ENCODE measurements at regions not wholly inside any gene's neighbourhood (a gene's known extent, or its start where the extent isn't known, plus 50 kb on each side); places are given as distances from the start of the nearest gene placed in this dataset.
"Not testable (repeated sequence)": the region's sequence is repeated elsewhere in the genome, so short reads cannot be mapped to it uniquely, and the experiment has no call there.

DNA sequence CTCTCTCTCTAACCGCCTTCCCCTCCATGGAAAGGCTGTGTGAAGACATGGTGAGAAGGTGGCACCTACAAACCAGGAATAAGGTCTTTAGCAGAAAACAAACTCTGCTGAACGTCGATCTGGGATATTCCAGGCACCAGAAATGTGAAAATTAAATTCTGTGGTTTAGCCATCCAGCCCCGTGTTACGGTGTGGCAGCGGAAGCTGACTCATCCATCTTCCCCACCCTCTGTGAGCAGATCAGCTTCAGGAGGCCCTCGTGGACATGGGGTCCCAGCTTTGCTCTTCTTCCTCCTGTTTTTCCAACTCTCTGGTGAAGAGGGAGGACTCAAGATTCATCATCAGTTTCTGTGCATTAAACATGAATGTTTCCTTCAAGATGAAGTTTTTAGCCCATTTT lies 1164.8 kb downstream of the RPIA start:
- H3K27me3 ChIP-seq (ENCODE audit: insufficient read depth, low read length); H3K36me3 ChIP-seq (ENCODE audit: insufficient read depth, low read length); H3K9me2 ChIP-seq (ENCODE audit: low read depth, low read length); H3K4me2 ChIP-seq (ENCODE audit: low read length); H3F3A ChIP-seq (ENCODE audit: insufficient read depth, low read length); H3K4me3 ChIP-seq (ENCODE audit: low read depth, low read length, poor library complexity, severe bottlenecking); H3K9ac ChIP-seq (ENCODE audit: low read length); H3K9me3 ChIP-seq (ENCODE audit: low read length); H3K4me1 ChIP-seq (ENCODE audit: insufficient read depth, low read length, severe bottlenecking); H3K27ac ChIP-seq (ENCODE audit: low read depth, low read length, poor library complexity, severe bottlenecking); H3K79me2 ChIP-seq (ENCODE audit: insufficient read depth, low read length); H4K20me1 ChIP-seq (ENCODE audit: insufficient read depth, low read length); H2AFZ ChIP-seq (ENCODE audit: low read length): not testable (repeated sequence)

DNA sequence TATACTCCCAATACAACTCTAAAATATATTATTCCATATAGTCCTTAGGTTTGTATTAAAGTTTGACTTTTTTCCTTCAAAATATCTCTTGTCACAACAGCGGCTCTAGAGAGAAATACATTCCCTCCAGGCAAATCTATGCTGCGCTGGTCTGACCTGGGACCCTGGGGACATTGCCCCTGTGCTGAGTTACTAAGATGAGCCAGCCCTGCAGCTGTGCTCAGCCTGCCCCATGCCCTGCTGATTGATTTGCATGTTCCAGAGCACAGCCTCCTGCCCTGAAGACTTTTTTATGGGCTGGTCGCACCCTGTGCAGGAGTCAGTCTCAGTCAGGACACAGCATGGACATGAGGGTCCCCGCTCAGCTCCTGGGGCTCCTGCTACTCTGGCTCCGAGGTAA lies 1170.7 kb downstream of the RPIA start:
- H3K4me3 ChIP-seq (ENCODE audit: low read depth, low read length, poor library complexity, severe bottlenecking); H3K4me1 ChIP-seq (ENCODE audit: insufficient read depth, low read length, severe bottlenecking); H3K9me3 ChIP-seq (ENCODE audit: low read length); H3K36me3 ChIP-seq (ENCODE audit: insufficient read depth, low read length); H3K9me2 ChIP-seq (ENCODE audit: low read depth, low read length); H2AFZ ChIP-seq (ENCODE audit: low read length); H3K27ac ChIP-seq (ENCODE audit: low read depth, low read length, poor library complexity, severe bottlenecking); H3K9ac ChIP-seq (ENCODE audit: low read length); H3K79me2 ChIP-seq (ENCODE audit: insufficient read depth, low read length); H3K4me2 ChIP-seq (ENCODE audit: low read length); H3F3A ChIP-seq (ENCODE audit: insufficient read depth, low read length); H3K27me3 ChIP-seq (ENCODE audit: insufficient read depth, low read length); H4K20me1 ChIP-seq (ENCODE audit: insufficient read depth, low read length): not testable (repeated sequence)

DNA sequence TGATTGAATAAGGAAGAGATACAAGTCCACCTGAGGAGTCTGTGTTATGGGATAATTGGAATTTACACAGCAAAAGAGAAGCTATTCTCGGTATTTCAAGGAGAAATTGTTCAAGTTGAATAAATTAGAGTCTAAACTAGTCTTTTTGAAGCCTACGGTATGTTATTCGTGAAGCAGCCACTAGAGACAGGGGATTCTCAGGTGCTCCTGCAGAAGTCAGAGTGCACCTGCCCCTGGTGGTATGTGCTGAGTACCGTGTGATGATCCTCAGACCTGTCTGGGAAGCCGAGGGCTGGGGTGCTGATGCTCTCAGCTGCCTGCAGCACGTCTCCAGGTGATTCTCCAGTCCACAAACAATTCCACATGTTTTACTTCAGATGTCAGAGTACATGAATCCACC lies 1171.7 kb downstream of the RPIA start:
- H3K4me2 ChIP-seq (ENCODE audit: low read length): not testable (repeated sequence)

DNA sequence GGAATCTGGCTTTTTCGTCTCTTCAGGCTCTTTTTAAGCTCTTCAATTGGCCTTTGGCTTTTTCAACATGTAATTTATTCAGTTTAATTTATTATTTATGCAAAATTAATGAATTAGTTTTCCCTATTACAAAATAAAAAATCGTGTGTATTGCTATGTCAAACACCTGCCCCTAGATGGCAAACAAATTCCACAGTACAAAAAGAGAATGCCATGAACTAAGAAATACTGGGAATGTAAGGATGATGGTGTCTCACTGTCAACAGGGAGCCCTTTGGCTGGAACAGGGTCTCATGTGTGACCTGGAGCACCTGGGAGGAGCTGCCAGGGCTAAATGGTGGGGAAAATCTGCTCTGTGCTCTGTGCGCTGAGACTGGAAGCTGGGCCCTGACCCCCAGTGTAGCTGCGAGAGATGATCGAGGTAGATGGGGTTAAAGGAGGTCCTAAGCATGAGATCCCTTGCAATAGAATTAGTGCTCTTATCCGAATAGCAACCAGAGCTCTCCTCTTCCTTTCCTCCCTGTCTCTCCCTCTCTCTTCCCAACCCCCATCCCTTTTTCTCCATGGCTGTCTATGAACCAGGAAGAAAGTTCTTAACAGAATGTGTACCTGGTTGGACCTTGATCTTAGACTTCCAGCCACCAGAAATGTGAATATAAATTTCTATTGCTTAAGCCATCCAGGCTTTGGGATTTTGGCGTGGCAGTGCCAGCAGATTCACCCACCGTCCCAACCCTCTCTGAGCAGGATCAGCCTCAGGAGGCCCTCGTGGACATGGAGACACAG lies 1183.5 kb downstream of the RPIA start:
- H3K4me2 ChIP-seq (ENCODE audit: low read length); H4K20me1 ChIP-seq (ENCODE audit: insufficient read depth, low read length); H3F3A ChIP-seq (ENCODE audit: insufficient read depth, low read length); H3K4me1 ChIP-seq (ENCODE audit: insufficient read depth, low read length, severe bottlenecking); H3K79me2 ChIP-seq (ENCODE audit: insufficient read depth, low read length); H3K9ac ChIP-seq (ENCODE audit: low read length); H3K27ac ChIP-seq (ENCODE audit: low read depth, low read length, poor library complexity, severe bottlenecking); H3K36me3 ChIP-seq (ENCODE audit: insufficient read depth, low read length); H3K9me3 ChIP-seq (ENCODE audit: low read length); H3K4me3 ChIP-seq (ENCODE audit: low read depth, low read length, poor library complexity, severe bottlenecking); H3K27me3 ChIP-seq (ENCODE audit: insufficient read depth, low read length); H2AFZ ChIP-seq (ENCODE audit: low read length); H3K9me2 ChIP-seq (ENCODE audit: low read depth, low read length): not testable (repeated sequence)

More for the DNA sequence above, 1171.7 kb downstream of the RPIA start:
- H3K9ac ChIP-seq (ENCODE audit: low read length); H3F3A ChIP-seq (ENCODE audit: insufficient read depth, low read length); H3K27ac ChIP-seq (ENCODE audit: low read depth, low read length, poor library complexity, severe bottlenecking); H3K79me2 ChIP-seq (ENCODE audit: insufficient read depth, low read length); H3K9me3 ChIP-seq (ENCODE audit: low read length); H3K9me2 ChIP-seq (ENCODE audit: low read depth, low read length); H3K36me3 ChIP-seq (ENCODE audit: insufficient read depth, low read length); H4K20me1 ChIP-seq (ENCODE audit: insufficient read depth, low read length); H3K27me3 ChIP-seq (ENCODE audit: insufficient read depth, low read length); H2AFZ ChIP-seq (ENCODE audit: low read length); H3K4me3 ChIP-seq (ENCODE audit: low read depth, low read length, poor library complexity, severe bottlenecking); H3K4me1 ChIP-seq (ENCODE audit: insufficient read depth, low read length, severe bottlenecking): not testable (repeated sequence)

DNA sequence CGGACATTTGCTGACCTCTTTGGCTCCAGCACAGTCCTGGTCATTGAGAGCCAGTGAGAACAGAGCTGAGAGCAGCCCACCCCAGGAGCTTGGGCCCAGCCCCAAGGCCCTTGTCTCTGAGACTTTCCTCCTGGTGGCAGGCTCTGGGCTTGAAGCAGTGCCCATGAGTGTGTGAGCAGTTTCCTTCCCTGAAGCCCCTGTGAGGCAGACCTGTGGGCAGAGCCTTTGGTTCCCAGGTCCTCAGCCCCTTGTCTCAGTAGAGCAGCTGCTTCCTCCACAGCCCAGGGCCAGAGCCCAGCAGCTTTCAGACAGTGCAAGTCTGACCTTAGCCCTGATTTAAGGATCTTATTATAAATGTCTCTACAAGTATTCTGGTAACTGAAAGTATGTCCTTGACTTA lies 1185.0 kb downstream of the RPIA start:
- not testable (repeated sequence) for H3K9ac ChIP-seq (ENCODE audit: low read length); H3K4me1 ChIP-seq (ENCODE audit: insufficient read depth, low read length, severe bottlenecking); H3F3A ChIP-seq (ENCODE audit: insufficient read depth, low read length); H3K36me3 ChIP-seq (ENCODE audit: insufficient read depth, low read length); H3K9me3 ChIP-seq (ENCODE audit: low read length); H3K27ac ChIP-seq (ENCODE audit: low read depth, low read length, poor library complexity, severe bottlenecking); H4K20me1 ChIP-seq (ENCODE audit: insufficient read depth, low read length); H3K79me2 ChIP-seq (ENCODE audit: insufficient read depth, low read length); H3K27me3 ChIP-seq (ENCODE audit: insufficient read depth, low read length); H3K4me3 ChIP-seq (ENCODE audit: low read depth, low read length, poor library complexity, severe bottlenecking); H3K4me2 ChIP-seq (ENCODE audit: low read length); H2AFZ ChIP-seq (ENCODE audit: low read length); H3K9me2 ChIP-seq (ENCODE audit: low read depth, low read length)

DNA sequence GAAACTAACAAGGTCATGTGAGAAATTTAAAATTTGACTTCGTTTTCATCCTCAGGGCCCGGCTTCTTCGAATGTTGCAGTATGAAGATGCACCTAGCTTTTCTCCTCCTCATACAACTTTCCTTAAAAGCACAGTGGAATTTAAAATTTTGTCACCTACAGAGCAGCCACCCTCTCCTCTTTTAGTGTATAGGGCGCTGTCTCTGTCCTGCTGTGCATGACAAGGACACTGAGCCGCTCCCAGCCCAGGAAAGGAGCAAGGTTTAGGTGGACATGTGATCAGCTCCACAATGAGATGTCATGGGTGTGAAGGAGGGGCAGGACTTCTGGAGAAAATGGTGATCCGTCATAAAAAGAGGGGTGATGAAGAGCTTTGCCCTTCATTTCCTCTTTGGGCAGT lies 1185.4 kb downstream of the RPIA start:
- not testable (repeated sequence) for H3K27ac ChIP-seq (ENCODE audit: low read depth, low read length, poor library complexity, severe bottlenecking); H2AFZ ChIP-seq (ENCODE audit: low read length); H3K4me3 ChIP-seq (ENCODE audit: low read depth, low read length, poor library complexity, severe bottlenecking); H3F3A ChIP-seq (ENCODE audit: insufficient read depth, low read length); H3K4me1 ChIP-seq (ENCODE audit: insufficient read depth, low read length, severe bottlenecking); H4K20me1 ChIP-seq (ENCODE audit: insufficient read depth, low read length); H3K9me2 ChIP-seq (ENCODE audit: low read depth, low read length); H3K27me3 ChIP-seq (ENCODE audit: insufficient read depth, low read length); H3K36me3 ChIP-seq (ENCODE audit: insufficient read depth, low read length); H3K4me2 ChIP-seq (ENCODE audit: low read length); H3K9me3 ChIP-seq (ENCODE audit: low read length); H3K9ac ChIP-seq (ENCODE audit: low read length); H3K79me2 ChIP-seq (ENCODE audit: insufficient read depth, low read length)

DNA sequence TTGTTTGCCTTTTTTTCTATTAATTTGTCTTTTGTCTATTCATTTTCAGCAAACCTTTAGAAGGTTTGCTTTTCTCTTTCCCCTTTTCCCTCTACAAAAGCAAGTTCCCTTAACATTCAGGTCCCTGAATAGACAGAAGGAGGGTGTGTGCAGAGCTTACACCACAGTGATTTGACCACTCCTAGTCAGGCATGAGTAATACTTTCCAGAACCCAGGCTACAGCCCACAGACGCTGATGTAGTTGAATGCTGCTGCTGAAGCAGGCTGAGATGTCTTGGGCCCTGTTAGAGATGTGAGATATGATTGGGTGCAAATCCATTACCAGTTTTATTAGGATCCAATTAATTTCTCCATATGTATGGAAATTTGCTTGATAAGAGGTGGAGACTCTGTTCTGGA lies 1191.4 kb downstream of the RPIA start:
- not testable (repeated sequence) for H3K4me2 ChIP-seq (ENCODE audit: low read length); H2AFZ ChIP-seq (ENCODE audit: low read length); H3K9me2 ChIP-seq (ENCODE audit: low read depth, low read length); H3K9ac ChIP-seq (ENCODE audit: low read length); H3K27ac ChIP-seq (ENCODE audit: low read depth, low read length, poor library complexity, severe bottlenecking); H3K4me3 ChIP-seq (ENCODE audit: low read depth, low read length, poor library complexity, severe bottlenecking); H3K4me1 ChIP-seq (ENCODE audit: insufficient read depth, low read length, severe bottlenecking); H3K79me2 ChIP-seq (ENCODE audit: insufficient read depth, low read length); H3K9me3 ChIP-seq (ENCODE audit: low read length); H3K27me3 ChIP-seq (ENCODE audit: insufficient read depth, low read length); H3F3A ChIP-seq (ENCODE audit: insufficient read depth, low read length); H4K20me1 ChIP-seq (ENCODE audit: insufficient read depth, low read length); H3K36me3 ChIP-seq (ENCODE audit: insufficient read depth, low read length)

DNA sequence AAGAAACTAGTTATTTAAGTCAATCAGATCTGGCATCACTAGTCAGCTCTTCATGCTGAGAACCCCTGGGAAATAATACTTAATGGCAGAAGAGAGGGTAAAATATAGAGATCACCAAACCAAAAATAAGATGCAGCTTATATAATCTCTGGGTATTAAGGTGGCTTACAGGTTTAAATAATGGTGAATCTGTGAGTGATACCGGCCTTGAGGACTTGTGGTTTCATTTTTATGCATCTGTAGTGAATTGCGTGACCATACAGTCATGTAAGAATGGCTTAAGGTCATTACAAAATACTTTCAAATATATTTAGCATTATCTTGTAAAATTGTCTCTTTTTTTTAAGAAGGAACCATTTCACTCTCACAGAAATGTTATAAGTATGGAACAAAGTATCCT lies 1192.2 kb downstream of the RPIA start:
- H3K4me2 ChIP-seq (ENCODE audit: low read length); H3K79me2 ChIP-seq (ENCODE audit: insufficient read depth, low read length); H3K9ac ChIP-seq (ENCODE audit: low read length); H3K9me2 ChIP-seq (ENCODE audit: low read depth, low read length); H3K36me3 ChIP-seq (ENCODE audit: insufficient read depth, low read length); H4K20me1 ChIP-seq (ENCODE audit: insufficient read depth, low read length); H3K4me3 ChIP-seq (ENCODE audit: low read depth, low read length, poor library complexity, severe bottlenecking); H3K4me1 ChIP-seq (ENCODE audit: insufficient read depth, low read length, severe bottlenecking); H3K9me3 ChIP-seq (ENCODE audit: low read length); H2AFZ ChIP-seq (ENCODE audit: low read length); H3K27me3 ChIP-seq (ENCODE audit: insufficient read depth, low read length); H3F3A ChIP-seq (ENCODE audit: insufficient read depth, low read length); H3K27ac ChIP-seq (ENCODE audit: low read depth, low read length, poor library complexity, severe bottlenecking): not testable (repeated sequence)
